Astrocyte of the spinal cord (primary cell): ENCODE measurements at regions not wholly inside any gene's neighbourhood (a gene's known extent, or its start where the extent isn't known, plus 50 kb on each side); places are given as distances from the start of the nearest gene placed in this dataset.

Experiments
- DNase-seq: peaks from one replicate; pipeline ENCODE4 v3.0.0; 2011; ENCODE audit warnings: low read depth, low spot score
- H3K4me3 ChIP-seq: 2 replicates; pipeline ENCODE4 v1.5.1; 2011; ENCODE audit warnings: low read depth, mild to moderate bottlenecking, low read length, moderate library complexity
- in situ Hi-C: cut with HindIII; loops from 2 replicates; pipeline ENCODE4 v1.10.0; 2017; ENCODE audit warnings: low sequenced_read_pairs
- TF ChIP-seq, protein P1 (sequence below): IDR thresholded peaks from 2 replicates; pipeline ENCODE4 v1.5.1; 2012; ENCODE audit warnings: low read depth, mild to moderate bottlenecking, low read length, inconsistent platforms

DNA sequence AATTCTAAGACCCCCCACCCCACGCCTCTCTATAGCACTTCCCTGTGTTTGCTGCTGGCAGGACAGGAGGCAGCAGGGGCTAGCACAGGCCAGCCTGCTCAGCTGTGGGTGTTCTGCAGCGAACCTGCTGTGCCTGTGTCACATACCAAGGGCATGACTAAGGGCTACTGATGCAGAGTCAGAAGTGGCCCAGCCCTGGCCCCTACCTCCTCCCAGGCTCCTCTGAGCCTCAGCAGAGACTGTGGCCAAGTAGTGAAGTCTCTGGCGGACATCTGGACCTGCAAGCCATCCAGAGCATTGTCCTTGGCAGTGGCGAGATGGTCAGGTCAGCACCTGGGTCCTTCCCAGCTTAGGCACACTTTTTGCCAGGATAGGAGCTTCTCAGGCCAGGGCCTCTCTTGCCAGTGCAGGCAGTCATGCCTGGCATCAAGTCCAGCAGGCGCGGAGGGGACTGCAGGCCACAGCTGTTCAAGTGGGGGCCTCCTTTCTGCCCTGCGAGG is 116.3 kb upstream of the RET start:
- TF ChIP-seq, protein P1, sequence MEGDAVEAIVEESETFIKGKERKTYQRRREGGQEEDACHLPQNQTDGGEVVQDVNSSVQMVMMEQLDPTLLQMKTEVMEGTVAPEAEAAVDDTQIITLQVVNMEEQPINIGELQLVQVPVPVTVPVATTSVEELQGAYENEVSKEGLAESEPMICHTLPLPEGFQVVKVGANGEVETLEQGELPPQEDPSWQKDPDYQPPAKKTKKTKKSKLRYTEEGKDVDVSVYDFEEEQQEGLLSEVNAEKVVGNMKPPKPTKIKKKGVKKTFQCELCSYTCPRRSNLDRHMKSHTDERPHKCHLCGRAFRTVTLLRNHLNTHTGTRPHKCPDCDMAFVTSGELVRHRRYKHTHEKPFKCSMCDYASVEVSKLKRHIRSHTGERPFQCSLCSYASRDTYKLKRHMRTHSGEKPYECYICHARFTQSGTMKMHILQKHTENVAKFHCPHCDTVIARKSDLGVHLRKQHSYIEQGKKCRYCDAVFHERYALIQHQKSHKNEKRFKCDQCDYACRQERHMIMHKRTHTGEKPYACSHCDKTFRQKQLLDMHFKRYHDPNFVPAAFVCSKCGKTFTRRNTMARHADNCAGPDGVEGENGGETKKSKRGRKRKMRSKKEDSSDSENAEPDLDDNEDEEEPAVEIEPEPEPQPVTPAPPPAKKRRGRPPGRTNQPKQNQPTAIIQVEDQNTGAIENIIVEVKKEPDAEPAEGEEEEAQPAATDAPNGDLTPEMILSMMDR = no peak
- H3K4me3 ChIP-seq = no peak overlapping the region
- peak; percentile 22 for DNase-seq
- in situ Hi-C loops = no loop called here

DNA sequence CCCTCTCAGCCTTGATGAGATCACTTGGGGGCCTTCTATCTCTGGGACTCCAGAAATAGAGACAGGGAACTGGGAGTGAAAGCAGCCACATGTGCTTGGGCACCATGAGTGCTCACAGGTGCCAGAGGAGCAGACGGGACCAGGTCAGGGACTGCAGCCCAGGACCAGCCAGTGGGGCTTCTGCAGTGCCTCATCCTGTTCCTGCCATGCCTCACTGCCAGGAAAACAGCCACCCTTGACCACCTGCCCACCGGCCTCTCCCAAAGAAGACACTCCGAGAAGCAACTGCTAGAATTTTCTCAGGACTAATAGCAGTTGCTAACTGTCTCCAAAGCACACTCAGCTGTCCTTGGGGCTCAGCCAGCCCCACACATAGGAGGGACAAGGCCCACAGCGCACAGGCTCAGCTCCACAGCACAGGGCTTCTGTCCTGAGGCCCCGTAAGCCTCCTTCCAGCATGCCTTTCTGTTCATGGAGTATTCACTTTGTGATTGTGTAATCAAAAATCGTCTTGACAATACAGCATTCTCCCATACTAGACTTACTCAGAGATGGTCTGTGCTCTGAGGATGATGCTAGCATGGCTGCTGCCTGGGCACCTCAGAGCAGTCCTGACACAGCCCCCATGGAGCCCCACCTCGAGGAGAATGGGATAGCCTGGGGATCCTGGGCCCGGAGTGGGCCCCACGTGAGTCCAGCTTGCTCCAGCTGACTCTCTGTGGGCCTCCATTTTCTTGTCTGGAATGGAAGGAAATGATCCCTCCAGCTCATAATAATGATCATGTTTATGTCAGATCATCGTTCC is 115.7 kb upstream of the RET start:
- H3K4me3 ChIP-seq = no peak overlapping the region
- TF ChIP-seq, protein P1 = no peak
- in situ Hi-C loops = no loop called here
- DNase-seq = no peak

DNA sequence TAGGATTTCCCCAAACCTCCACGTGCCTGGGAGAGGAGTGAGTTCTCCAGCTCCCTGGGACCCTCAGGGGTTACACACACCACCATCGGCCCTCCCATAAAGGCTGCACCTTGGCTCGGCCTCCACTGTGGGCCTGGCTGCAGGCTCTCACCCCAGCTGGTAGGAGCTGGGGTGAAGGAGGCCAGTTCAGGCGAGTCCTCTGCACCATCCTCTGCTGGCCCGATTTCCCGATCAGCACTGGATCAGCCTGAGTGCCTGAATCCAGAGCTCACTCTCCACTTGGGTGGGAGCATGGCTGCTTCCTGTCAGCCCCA is 115.1 kb upstream of the RET start:
- in situ Hi-C loops = no loop called here
- DNase-seq = no peak
- TF ChIP-seq, protein P1 = no peak
- H3K4me3 ChIP-seq = no peak overlapping the region

DNA sequence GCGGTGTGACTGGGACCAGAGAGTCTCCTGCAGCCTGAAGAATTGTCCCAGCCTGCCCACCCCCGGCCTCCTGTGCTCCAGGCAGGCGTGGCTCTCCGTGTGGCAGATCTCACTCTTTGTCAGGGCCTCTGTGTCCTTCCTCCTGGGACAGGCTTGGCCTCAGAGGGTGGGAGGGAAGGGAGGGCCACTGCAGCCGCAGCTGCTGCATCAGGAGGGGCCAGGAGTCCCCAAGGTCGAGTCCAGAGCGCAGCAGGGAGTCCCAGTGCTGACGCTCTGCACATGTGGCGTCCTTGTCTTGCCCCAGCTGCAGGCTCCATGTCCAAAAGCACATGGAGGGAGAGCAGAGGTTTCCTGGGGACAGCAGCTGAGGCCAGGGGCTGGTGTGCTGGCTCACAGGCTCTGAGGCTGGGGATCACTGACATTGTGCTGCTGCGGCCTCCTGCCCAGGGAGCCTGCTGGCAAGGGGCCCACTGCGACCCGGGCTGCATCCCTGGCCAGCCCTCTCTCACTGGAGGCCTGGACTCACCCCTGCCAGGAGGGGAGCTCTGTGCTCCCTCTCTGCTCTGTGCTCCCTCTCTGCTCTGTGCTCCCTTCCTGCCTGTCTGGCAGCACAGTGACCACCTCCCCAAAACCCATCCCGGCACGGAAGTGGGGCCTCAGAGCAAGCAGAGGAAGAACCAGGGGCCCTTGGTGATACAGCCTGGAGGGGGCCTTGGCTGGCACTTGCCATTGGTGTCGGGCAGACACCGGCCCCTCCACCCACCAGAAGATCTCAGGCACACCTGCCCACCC is 114.6 kb upstream of the RET start:
- no peak for DNase-seq
- TF ChIP-seq, protein P1 = no peak
- in situ Hi-C loops = no loop called here

DNA sequence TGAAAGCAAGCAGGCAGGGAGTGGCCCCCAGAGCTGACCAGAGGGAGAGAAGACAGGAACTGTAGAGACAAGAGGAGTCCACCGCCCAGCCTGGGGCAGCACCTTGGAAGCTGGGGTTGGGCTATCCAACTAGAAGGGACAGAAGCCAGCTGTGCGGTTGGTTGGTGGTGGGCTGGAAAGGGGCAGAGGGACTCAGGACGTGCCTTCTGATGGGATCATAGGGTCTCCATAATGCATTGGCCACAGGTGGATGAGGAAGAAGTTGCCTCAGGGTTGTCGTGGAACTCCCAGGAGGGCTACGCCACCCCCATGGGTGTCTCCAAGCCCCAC is 114.0 kb upstream of the RET start:
- DNase-seq = no peak
- no peak overlapping the region for H3K4me3 ChIP-seq
- in situ Hi-C loops = no loop called here
- TF ChIP-seq, protein P1 = no peak

More for the DNA sequence above, 114.6 kb upstream of the RET start:
- H3K4me3 ChIP-seq = no peak overlapping the region

DNA sequence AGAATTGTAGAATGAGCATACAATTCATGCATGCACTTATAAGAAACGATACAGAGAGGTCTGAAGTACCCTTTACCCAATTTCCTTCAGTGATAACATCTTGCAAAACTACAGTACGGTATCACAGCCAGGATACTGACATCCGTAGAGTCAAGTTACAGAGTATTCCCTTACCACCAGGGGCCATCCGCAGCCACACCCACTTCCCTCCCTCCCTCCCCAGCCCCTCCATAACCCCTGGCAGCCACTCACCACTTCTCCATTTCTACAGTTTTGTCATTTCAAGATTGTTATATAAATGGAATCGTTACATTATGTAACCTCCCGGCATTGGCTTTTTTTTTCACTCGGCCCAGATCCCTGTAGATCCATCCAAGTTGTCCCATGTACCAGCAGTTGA is 113.6 kb upstream of the RET start:
- no peak for DNase-seq
- in situ Hi-C loops = no loop called here
- no peak overlapping the region for H3K4me3 ChIP-seq
- TF ChIP-seq, protein P1 = no peak
